Progenitor cell of endocrine pancreas (in vitro differentiated cells): ENCODE measurements at regions not wholly inside any gene's neighbourhood (a gene's known extent, or its start where the extent isn't known, plus 50 kb on each side); places are given as distances from the start of the nearest gene placed in this dataset.

Source experiments
- DNase-seq: peaks from one replicate; pipeline ENCODE4 v3.0.0; 2021; ENCODE audit warnings: low spot score; ENCODE audit not compliant: unreplicated experiment
- H3K27ac Mint-ChIP-seq: 2 replicates; pipeline ENCODE4 v1.8.0; 2021; ENCODE audit warnings: mild to moderate bottlenecking, moderate library complexity, mixed read lengths
- H3K27me3 Mint-ChIP-seq: 2 replicates; pipeline ENCODE4 v1.8.0; 2021; ENCODE audit warnings: mixed read lengths
- H3K36me3 Mint-ChIP-seq: 2 replicates; pipeline ENCODE4 v1.8.0; 2022; ENCODE audit warnings: mixed read lengths; ENCODE audit not compliant: insufficient read depth
- H3K4me1 Mint-ChIP-seq: 2 replicates; pipeline ENCODE4 v1.8.0; 2021; ENCODE audit warnings: low read depth, mixed read lengths
- H3K4me3 Mint-ChIP-seq: 2 replicates; pipeline ENCODE4 v1.8.0; 2021; ENCODE audit warnings: low read depth, mild to moderate bottlenecking, moderate library complexity, mixed read lengths
- H3K9me3 Mint-ChIP-seq: 2 replicates; pipeline ENCODE4 v1.8.0; 2021; ENCODE audit warnings: low read depth, mixed read lengths
- CTCF ChIP-seq: fragments of 200-600 bp; sonication (generic); IDR thresholded peaks from one replicate; pipeline ENCODE4 v1.5.0; 2021; ENCODE audit warnings: antibody characterized with exemption, mild to moderate bottlenecking; ENCODE audit not compliant: unreplicated experiment

- Mint-ChIP-seq H3K27me3 (peaks cover 44% of the 10 kb centered on the region), H3K36me3 (no peaks in the 10 kb centered on the region), H3K4me3 (no peak overlapping the region), H3K9me3 (no peaks in the 10 kb centered on the region), H3K4me1 (peaks cover 1% of the 10 kb centered on the region), H3K27ac (no peak overlapping the region)
- no peak for TF ChIP-seq CTCF
- DNase-seq, result no peak
These were observed 78.9 kb upstream of the OLFM4 start for GRCh38 chr13:52949742-52950141.

DNA sequence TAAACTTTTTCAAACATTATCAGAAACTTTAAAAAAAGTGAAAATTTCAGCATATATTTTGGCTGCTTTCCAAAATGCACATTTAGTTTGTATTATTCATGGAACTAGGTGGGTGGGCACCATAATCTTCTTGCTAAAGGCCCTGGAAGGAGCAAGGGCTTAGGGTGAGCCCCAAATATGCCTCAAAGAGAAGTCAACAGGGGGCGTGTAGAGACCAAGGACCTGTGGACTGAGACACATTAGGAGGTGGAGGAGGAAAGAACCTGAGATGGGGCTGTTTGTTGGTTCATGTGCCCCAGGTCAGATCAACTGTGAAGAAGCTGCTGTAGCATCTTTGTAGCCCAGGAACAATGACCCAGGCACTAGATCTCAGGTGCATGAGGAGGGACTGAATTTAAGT is 79.6 kb upstream of the OLFM4 start:
- no peak overlapping the region for H3K27ac Mint-ChIP-seq
- TF ChIP-seq CTCF, result no peak
- no peaks in the 10 kb centered on the region for H3K36me3 Mint-ChIP-seq
- DNase-seq, result no peak
- peaks cover 49% of the 10 kb centered on the region for H3K27me3 Mint-ChIP-seq
- H3K9me3 Mint-ChIP-seq, result no peaks in the 10 kb centered on the region
- no peaks in the 10 kb centered on the region for H3K4me1 Mint-ChIP-seq
- no peak overlapping the region for H3K4me3 Mint-ChIP-seq

GRCh38 chr13:52947921-52948373 is 80.7 kb upstream of the OLFM4 start:
- H3K9me3 Mint-ChIP-seq, result no peaks in the 10 kb centered on the region
- no peak for DNase-seq
- no peak for TF ChIP-seq CTCF
- H3K4me1 Mint-ChIP-seq, result no peaks in the 10 kb centered on the region
- H3K27ac Mint-ChIP-seq, result no peak overlapping the region
- H3K36me3 Mint-ChIP-seq, result no peaks in the 10 kb centered on the region
- H3K4me3 Mint-ChIP-seq, result no peak overlapping the region
- peaks cover 55% of the 10 kb centered on the region for H3K27me3 Mint-ChIP-seq

GRCh38 chr13:52945348-52945747 is 83.3 kb upstream of the OLFM4 start:
- TF ChIP-seq CTCF, result no peak
- Mint-ChIP-seq H3K9me3 (no peaks in the 10 kb centered on the region), H3K4me1 (no peaks in the 10 kb centered on the region), H3K27me3 (peaks cover 50% of the 10 kb centered on the region), H3K27ac (no peak overlapping the region), H3K36me3 (no peaks in the 10 kb centered on the region), H3K4me3 (no peak overlapping the region)
- DNase-seq, result no peak

- peaks cover 49% of the 10 kb centered on the region for H3K27me3 Mint-ChIP-seq
- no peaks in the 10 kb centered on the region for H3K9me3 Mint-ChIP-seq
- H3K4me1 Mint-ChIP-seq, result no peaks in the 10 kb centered on the region
- H3K27ac Mint-ChIP-seq, result no peak overlapping the region
- DNase-seq, result no peak
- TF ChIP-seq CTCF, result no peak
- H3K4me3 Mint-ChIP-seq, result no peak overlapping the region
- H3K36me3 Mint-ChIP-seq, result no peaks in the 10 kb centered on the region
These were observed 83.9 kb upstream of the OLFM4 start for GRCh38 chr13:52944697-52945096.
